HepG2 (cell line): ENCODE measurements at regions not wholly inside any gene's neighbourhood (a gene's known extent, or its start where the extent isn't known, plus 50 kb on each side); places are given as distances from the start of the nearest gene placed in this dataset.

Source experiments
- ATAC-seq: fragments of 200-7000 bp; cut with Tn5 transposase; 3 replicates; pipeline ENCODE4 v1.9.1; 2020; ENCODE audit warnings: mild to moderate bottlenecking, moderate library complexity
- BruUV-seq: library from RNA; stranded (reverse); fragments of 400-500 nt; replicated peaks from 2 replicates; lab custom pipeline; 2021; lab: Mats Ljungman, UMichigan
- CTCF ChIA-PET: fragments of 300-600 bp; formaldehyde crosslinking; extraction: SDS; loops from one replicate; lab custom pipeline; 2021; ENCODE audit warnings: low total read pairs, inconsistent platforms, low intra/inter-chr PET ratio; lab: Yijun Ruan, JAX
- POLR2A ChIA-PET: fragments of 350-600 bp; sonication (Branson Sonifier 250); formaldehyde crosslinking; loops from one replicate; lab custom pipeline; 2020; ENCODE audit warnings: antibody characterized with exemption, inconsistent platforms; lab: Yijun Ruan, JAX
- DNase-seq: peaks from one replicate; pipeline ENCODE4 v3.0.0-alpha.2; 2015; ENCODE audit warnings: low spot score
- FAIRE-seq: peaks from 3 replicates; lab custom pipeline; 2011; peaks lifted over from hg19 to GRCh38; lab: Jason Lieb, UNC
- H2AFZ ChIP-seq: one replicate; pipeline ENCODE4 v1.6.1; 2011; ENCODE audit warnings: low read length, inconsistent platforms
- H3K27ac ChIP-seq: fragments of 300-600 bp; 3 replicates; pipeline ENCODE4 v1.8.0; 2011; ENCODE audit warnings: mixed run types, mild to moderate bottlenecking, mixed read lengths, low read length, inconsistent platforms; ENCODE audit not compliant: insufficient read depth; ENCODE audit errors: extremely low read length
- H3K27me3 ChIP-seq, 2 experiments: fragments of 200-600 bp in 1 of 2; 2 replicates in 1 of 2; 3 replicates in 1 of 2; pipeline versions ENCODE4 v1.6.0 to v1.8.0; 2011; ENCODE audit warnings: low read length in 2 of 2, mild to moderate bottlenecking in 2 of 2, moderate library complexity in 2 of 2, inconsistent platforms in 1 of 2; ENCODE audit not compliant: insufficient read depth in 2 of 2, control insufficient read depth in 1 of 2
- H3K36me3 ChIP-seq, 2 experiments: fragments of 200-600 bp in 1 of 2; replicated peaks in 1 of 2; 2 replicates in 1 of 2; 3 replicates in 1 of 2; pipeline versions ENCODE4 v1.5.1 to v1.8.0; 2011; ENCODE audit warnings: low read length in 2 of 2, inconsistent platforms in 1 of 2; ENCODE audit not compliant: insufficient read depth in 2 of 2, control insufficient read depth in 1 of 2
- H3K4me1 ChIP-seq: 2 replicates; pipeline ENCODE4 v1.5.1; 2012; ENCODE audit warnings: low read length, inconsistent platforms; ENCODE audit not compliant: insufficient read depth
- H3K4me2 ChIP-seq: 2 replicates; pipeline ENCODE4 v1.6.0; 2011; ENCODE audit warnings: low read depth, low read length, inconsistent platforms
- H3K4me3 ChIP-seq, 3 experiments: fragments of 200-600 bp in 1 of 3; sonication (generic), shearing (Covaris generic) in 1 of 3; replicated peaks in 1 of 3; 2 replicates each; pipeline ENCODE4 v1.5.1; 2011 to 2016; ENCODE audit warnings: low read length in 3 of 3, inconsistent platforms in 2 of 3, low read depth in 2 of 3, mild to moderate bottlenecking in 2 of 3, control low read depth in 1 of 3, mixed read lengths in 1 of 3; ENCODE audit not compliant: insufficient read depth in 1 of 3
- H3K79me2 ChIP-seq: one replicate; pipeline ENCODE4 v1.6.1; 2011; ENCODE audit warnings: low read length, inconsistent platforms; ENCODE audit not compliant: insufficient read depth
- H3K9ac ChIP-seq: 2 replicates; pipeline ENCODE4 v1.6.0; 2011; ENCODE audit warnings: mild to moderate bottlenecking, low read depth, low read length, inconsistent platforms; ENCODE audit not compliant: insufficient read depth
- H3K9me3 ChIP-seq: 2 replicates; pipeline ENCODE4 v1.5.1; 2012; ENCODE audit warnings: mild to moderate bottlenecking, low read length
- H4K20me1 ChIP-seq: 2 replicates; pipeline ENCODE4 v1.6.0; 2011; ENCODE audit warnings: inconsistent platforms, mild to moderate bottlenecking, low read length, moderate library complexity; ENCODE audit not compliant: insufficient read depth
- ATF7-NPFF ChIP-seq: sonication (generic); formaldehyde crosslinking; IDR thresholded peaks from 2 replicates; pipeline ENCODE4 v1.8.1; 2023; ENCODE audit warnings: mild to moderate bottlenecking, low read depth, missing genetic modification reagents, moderate library complexity
- MEIS1 ChIP-seq: sonication (generic); formaldehyde crosslinking; IDR thresholded peaks from 2 replicates; pipeline ENCODE4 v1.9.0; 2021; ENCODE audit warnings: mild to moderate bottlenecking, missing genetic modification reagents, moderate library complexity, borderline replicate concordance
- PPARG ChIP-seq: conservative IDR thresholded peaks from 2 replicates; pipeline ENCODE4 v1.6.1; 2016; ENCODE audit warnings: missing biosample characterization, missing genetic modification reagents
- SIX1 ChIP-seq: sonication (generic); formaldehyde crosslinking; IDR thresholded peaks from 2 replicates; pipeline ENCODE4 v1.4.0; 2020; ENCODE audit warnings: missing genetic modification reagents, borderline replicate concordance
- TBX2 ChIP-seq: sonication (generic); formaldehyde crosslinking; IDR thresholded peaks from 2 replicates; pipeline ENCODE4 v1.5.0; 2020; ENCODE audit warnings: missing genetic modification reagents, mild to moderate bottlenecking, borderline replicate concordance
- ZNF432 ChIP-seq: sonication (generic); formaldehyde crosslinking; IDR thresholded peaks from 2 replicates; pipeline ENCODE4 v1.5.0; 2020; ENCODE audit warnings: missing genetic modification reagents, mild to moderate bottlenecking, borderline replicate concordance
- WGBS: methylation state at CpG from one replicate; pipeline ENCODE4 v1.1.6; 2017; ENCODE audit warnings: low lambda C conversion rate; 5-methylcytosine and 5-hydroxymethylcytosine counted together
- in situ Hi-C: cut with HindIII; loops from 2 replicates; pipeline ENCODE4 v1.10.0; 2017; ENCODE audit warnings: low pct_unique_long_range_greater_than_20kb; ENCODE audit not compliant: extremely low pct_ligation_motif_present
- intact Hi-C: fragments of 100-400 bp; cut with micrococcal nuclease; formaldehyde crosslinking; loops from one replicate; pipeline ENCODE4 v1.10.0; 2022; ENCODE audit not compliant: unreplicated experiment
- TF ChIP-seq, protein P1 (sequence below): sonication (generic); formaldehyde crosslinking; IDR thresholded peaks from 2 replicates; pipeline ENCODE4 v1.5.1; 2020; ENCODE audit warnings: missing genetic modification reagents, mild to moderate bottlenecking, borderline replicate concordance
- TF ChIP-seq, protein P2 (sequence below): sonication (generic); formaldehyde crosslinking; IDR thresholded peaks from 2 replicates; pipeline ENCODE4 v1.5.1; 2020; ENCODE audit warnings: mild to moderate bottlenecking, moderate library complexity, missing genetic modification reagents
- TF ChIP-seq, protein P3 (sequence below): sonication (generic); formaldehyde crosslinking; conservative IDR thresholded peaks from 2 replicates; pipeline ENCODE4 v1.4.0; 2020; ENCODE audit warnings: missing genetic modification reagents
- TF ChIP-seq, protein P4 (sequence below): IDR thresholded peaks from 2 replicates; pipeline ENCODE4 v1.6.1; 2012; ENCODE audit warnings: low read depth, low read length, improper control_type of control experiment
- TF ChIP-seq, protein P5 (sequence below): sonication (generic); formaldehyde crosslinking; IDR thresholded peaks from 2 replicates; pipeline ENCODE4 v1.4.0; 2020; ENCODE audit warnings: missing genetic modification reagents, borderline replicate concordance

DNA sequence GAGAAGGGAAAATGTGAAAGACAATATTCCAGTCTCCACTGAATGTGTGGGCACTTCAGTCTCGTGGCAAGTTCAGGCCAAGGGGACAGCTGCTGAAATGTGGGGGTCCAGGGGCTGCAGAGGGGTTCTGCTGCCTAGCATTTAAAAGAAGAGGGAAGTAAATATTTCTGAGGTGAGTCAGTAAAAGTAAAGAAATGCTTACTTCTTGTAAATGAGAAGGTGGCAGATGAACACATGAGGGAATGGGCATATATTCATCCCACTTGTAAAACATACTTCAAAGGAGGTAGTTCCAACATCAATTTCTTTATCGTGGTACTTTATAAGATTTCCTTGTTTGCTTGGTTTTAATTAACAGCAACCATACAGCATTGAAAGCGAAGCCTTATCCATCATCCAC is 63.1 kb upstream of the HIVEP3 start (continued):
- TF ChIP-seq, protein P1, sequence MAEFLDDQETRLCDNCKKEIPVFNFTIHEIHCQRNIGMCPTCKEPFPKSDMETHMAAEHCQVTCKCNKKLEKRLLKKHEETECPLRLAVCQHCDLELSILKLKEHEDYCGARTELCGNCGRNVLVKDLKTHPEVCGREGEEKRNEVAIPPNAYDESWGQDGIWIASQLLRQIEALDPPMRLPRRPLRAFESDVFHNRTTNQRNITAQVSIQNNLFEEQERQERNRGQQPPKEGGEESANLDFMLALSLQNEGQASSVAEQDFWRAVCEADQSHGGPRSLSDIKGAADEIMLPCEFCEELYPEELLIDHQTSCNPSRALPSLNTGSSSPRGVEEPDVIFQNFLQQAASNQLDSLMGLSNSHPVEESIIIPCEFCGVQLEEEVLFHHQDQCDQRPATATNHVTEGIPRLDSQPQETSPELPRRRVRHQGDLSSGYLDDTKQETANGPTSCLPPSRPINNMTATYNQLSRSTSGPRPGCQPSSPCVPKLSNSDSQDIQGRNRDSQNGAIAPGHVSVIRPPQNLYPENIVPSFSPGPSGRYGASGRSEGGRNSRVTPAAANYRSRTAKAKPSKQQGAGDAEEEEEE (CRISPR knock-in tag), result no peak

DNA sequence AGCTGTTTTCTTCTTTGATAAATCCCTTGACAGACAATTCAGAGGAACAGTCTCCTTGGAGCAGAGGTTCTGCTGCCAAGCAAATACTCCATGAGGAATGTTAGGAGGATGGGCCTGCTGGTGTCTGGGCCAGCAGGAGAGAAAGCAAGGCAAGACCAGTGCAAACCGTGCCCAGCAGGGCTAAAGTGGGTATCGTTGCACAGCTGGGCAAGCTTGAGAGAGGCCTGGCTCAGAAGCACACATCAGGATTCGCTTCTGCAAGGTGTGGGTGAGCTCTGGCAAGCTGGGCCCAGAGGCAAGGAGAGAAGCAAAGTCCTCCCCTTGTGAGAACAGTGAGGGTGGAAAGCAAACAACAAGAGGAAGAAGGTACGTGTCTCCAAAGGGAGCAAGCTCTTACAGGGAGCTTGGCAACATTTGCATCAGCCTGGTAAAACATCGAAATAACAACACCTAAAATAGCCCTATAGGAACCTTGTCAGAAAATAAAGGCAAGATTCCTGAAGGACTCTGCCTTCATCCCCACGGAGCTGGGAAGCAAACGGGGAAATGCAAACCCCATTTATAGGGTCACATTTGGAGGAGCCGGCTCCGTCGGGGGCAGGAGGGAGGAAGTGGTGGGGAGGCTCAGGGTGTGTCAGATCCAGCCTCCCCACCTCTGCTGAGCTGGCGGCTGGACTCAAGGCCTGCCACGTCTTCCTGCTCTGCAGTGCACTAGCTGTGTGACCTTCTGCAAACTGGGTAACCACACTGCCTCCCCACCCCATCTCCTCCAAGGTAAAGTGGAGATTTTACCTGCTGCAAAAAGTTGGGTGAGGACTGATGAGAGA is 62.3 kb upstream of the HIVEP3 start:
- H3K9ac ChIP-seq, result no peak overlapping the region
- no peak overlapping the region for H2AFZ ChIP-seq
- TF ChIP-seq, protein P2, sequence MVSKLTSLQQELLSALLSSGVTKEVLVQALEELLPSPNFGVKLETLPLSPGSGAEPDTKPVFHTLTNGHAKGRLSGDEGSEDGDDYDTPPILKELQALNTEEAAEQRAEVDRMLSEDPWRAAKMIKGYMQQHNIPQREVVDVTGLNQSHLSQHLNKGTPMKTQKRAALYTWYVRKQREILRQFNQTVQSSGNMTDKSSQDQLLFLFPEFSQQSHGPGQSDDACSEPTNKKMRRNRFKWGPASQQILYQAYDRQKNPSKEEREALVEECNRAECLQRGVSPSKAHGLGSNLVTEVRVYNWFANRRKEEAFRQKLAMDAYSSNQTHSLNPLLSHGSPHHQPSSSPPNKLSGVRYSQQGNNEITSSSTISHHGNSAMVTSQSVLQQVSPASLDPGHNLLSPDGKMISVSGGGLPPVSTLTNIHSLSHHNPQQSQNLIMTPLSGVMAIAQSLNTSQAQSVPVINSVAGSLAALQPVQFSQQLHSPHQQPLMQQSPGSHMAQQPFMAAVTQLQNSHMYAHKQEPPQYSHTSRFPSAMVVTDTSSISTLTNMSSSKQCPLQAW (CRISPR knock-in tag), result no peak
- no peak for TF ChIP-seq MEIS1 (CRISPR knock-in tag)
- TF ChIP-seq, protein P3, sequence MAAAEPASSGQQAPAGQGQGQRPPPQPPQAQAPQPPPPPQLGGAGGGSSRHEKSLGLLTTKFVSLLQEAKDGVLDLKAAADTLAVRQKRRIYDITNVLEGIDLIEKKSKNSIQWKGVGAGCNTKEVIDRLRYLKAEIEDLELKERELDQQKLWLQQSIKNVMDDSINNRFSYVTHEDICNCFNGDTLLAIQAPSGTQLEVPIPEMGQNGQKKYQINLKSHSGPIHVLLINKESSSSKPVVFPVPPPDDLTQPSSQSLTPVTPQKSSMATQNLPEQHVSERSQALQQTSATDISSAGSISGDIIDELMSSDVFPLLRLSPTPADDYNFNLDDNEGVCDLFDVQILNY (CRISPR knock-in tag), result no peak
- no peak for TF ChIP-seq SIX1 (CRISPR knock-in tag)
- TF ChIP-seq TBX2, result no peak
- TF ChIP-seq, protein P4, sequence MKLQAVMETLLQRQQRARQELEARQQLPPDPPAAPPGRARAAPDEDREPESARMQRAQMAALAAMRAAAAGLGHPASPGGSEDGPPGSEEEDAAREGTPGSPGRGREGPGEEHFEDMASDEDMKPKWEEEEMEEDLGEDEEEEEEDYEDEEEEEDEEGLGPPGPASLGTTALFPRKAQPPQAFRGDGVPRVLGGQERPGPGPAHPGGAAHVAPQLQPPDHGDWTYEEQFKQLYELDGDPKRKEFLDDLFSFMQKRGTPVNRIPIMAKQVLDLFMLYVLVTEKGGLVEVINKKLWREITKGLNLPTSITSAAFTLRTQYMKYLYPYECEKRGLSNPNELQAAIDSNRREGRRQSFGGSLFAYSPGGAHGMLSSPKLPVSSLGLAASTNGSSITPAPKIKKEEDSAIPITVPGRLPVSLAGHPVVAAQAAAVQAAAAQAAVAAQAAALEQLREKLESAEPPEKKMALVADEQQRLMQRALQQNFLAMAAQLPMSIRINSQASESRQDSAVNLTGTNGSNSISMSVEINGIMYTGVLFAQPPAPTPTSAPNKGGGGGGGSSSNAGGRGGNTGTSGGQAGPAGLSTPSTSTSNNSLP, result no peak
- TF ChIP-seq, protein P5, sequence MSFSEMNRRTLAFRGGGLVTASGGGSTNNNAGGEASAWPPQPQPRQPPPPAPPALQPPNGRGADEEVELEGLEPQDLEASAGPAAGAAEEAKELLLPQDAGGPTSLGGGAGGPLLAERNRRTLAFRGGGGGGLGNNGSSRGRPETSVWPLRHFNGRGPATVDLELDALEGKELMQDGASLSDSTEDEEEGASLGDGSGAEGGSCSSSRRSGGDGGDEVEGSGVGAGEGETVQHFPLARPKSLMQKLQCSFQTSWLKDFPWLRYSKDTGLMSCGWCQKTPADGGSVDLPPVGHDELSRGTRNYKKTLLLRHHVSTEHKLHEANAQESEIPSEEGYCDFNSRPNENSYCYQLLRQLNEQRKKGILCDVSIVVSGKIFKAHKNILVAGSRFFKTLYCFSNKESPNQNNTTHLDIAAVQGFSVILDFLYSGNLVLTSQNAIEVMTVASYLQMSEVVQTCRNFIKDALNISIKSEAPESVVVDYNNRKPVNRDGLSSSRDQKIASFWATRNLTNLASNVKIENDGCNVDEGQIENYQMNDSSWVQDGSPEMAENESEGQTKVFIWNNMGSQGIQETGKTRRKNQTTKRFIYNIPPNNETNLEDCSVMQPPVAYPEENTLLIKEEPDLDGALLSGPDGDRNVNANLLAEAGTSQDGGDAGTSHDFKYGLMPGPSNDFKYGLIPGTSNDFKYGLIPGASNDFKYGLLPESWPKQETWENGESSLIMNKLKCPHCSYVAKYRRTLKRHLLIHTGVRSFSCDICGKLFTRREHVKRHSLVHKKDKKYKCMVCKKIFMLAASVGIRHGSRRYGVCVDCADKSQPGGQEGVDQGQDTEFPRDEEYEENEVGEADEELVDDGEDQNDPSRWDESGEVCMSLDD (CRISPR knock-in tag), result no peak
- no peak for TF ChIP-seq ATF7-NPFF (CRISPR knock-in tag)
- TF ChIP-seq PPARG (CRISPR knock-in tag), result no peak
- no peak for TF ChIP-seq ZNF432

More for the DNA sequence above, 62.3 kb upstream of the HIVEP3 start:
- intact Hi-C loops (no loop called here), in situ Hi-C loops (no loop called here)
- Histone ChIP-seq H3K4me2 (no peak overlapping the region), H3K79me2 (no peaks in the 10 kb centered on the region), H3K36me3 (no peaks in the 10 kb centered on the region), H4K20me1 (no peaks in the 10 kb centered on the region), H3K4me3 (no peak overlapping the region), H3K27me3 (peaks cover 0 to 4% of the 10 kb centered on the region in 2 experiments; a peak in 1 of 5 replicates), H3K4me1 (no peaks in the 10 kb centered on the region), H3K27ac (no peak overlapping the region), H3K9me3 (no peaks in the 10 kb centered on the region)
- ChIA-PET CTCF (no interaction called here), POLR2A (no interaction called here)
- 0% methylated on average over 9 of the region's 12 CpGs for WGBS
- BruUV-seq, result no TSS peak
- ATAC-seq (no peak), DNase-seq (no peak), FAIRE-seq (no peak)
